DOHH2 (cell line): ENCODE measurements at regions not wholly inside any gene's neighbourhood (a gene's known extent, or its start where the extent isn't known, plus 50 kb on each side); places are given as distances from the start of the nearest gene placed in this dataset.

Source experiments
- EZH2phosphoT487 ChIP-seq: fragments of 200-600 bp; sonication (generic); IDR thresholded peaks from 2 replicates; pipeline ENCODE4 v1.6.1; 2017; ENCODE audit warnings: borderline replicate concordance, mild to moderate bottlenecking, antibody characterized with exemption, low read length, moderate library complexity, mixed read lengths
- TF ChIP-seq, protein P1 (sequence below): fragments of 200-600 bp; sonication (generic); IDR thresholded peaks from one replicate; pipeline ENCODE4 v1.5.1; 2014; ENCODE audit warnings: antibody characterized with exemption, mild to moderate bottlenecking, low read depth, low read length; ENCODE audit not compliant: poor library complexity, severe bottlenecking

DNA sequence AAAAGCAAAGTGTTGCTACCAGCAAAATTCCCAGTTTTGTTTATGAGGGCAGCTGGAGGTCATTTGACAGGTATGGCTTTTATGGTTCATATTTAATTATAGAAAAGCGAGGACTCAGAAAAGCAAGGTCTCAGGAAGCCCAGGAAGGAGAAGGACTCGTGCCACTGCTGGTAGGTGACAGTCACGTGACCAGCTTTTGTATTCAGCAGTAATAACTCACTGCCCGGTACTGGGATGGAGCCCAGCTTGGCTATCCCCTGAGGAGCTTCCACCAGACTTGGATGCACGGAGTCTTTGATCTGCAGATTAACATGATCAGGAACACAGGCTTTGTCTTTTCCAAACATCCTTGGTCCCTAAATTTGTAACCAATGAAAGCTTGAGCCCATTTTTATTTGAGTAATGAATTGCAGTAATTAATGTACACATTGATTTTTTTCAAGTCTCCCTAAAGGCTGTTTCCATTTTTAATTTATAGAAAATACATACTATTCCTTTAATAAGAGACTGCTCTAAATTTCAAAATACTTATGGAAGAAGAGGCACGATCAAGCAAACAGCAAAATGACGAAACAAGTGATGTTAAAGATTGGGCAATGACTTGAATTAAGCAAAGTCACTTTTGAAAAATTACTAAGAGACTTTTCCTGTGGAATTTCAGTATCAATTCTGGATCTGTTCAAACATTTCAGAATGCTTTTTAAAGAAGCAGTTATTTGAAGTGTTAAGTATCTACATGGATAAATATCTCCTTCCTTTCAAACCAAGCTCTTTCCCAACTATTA, 251.7 kb upstream of the HNRNPA3 start:
- TF ChIP-seq, protein P1, sequence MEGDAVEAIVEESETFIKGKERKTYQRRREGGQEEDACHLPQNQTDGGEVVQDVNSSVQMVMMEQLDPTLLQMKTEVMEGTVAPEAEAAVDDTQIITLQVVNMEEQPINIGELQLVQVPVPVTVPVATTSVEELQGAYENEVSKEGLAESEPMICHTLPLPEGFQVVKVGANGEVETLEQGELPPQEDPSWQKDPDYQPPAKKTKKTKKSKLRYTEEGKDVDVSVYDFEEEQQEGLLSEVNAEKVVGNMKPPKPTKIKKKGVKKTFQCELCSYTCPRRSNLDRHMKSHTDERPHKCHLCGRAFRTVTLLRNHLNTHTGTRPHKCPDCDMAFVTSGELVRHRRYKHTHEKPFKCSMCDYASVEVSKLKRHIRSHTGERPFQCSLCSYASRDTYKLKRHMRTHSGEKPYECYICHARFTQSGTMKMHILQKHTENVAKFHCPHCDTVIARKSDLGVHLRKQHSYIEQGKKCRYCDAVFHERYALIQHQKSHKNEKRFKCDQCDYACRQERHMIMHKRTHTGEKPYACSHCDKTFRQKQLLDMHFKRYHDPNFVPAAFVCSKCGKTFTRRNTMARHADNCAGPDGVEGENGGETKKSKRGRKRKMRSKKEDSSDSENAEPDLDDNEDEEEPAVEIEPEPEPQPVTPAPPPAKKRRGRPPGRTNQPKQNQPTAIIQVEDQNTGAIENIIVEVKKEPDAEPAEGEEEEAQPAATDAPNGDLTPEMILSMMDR: no peak
- no peak for TF ChIP-seq EZH2phosphoT487
